ENCODE measurements at regions not wholly inside any gene's neighbourhood (a gene's known extent, or its start where the extent isn't known, plus 50 kb on each side); places are given as distances from the start of the nearest gene placed in this dataset.

- TF ChIP-seq CTCF (IDR thresholded peaks at IDR 0.05), result no peak
- TF ChIP-seq POLR2A (IDR thresholded peaks at IDR 0.05), result no peak
- Histone ChIP-seq H3K9me3 (no peaks in the 10 kb centered on the region), H3K4me1 (no peaks in the 10 kb centered on the region), H3K27ac (no peak overlapping the region), H3K27me3 (no peaks in the 10 kb centered on the region), H3K36me3 (no peaks in the 10 kb centered on the region), H3K4me3 (no peak overlapping the region)
- no peak for DNase-seq
- intact Hi-C loops (cut with DNase I; ENCODE audit: low total_unique reads), result no loop called here
These were observed 111.8 kb upstream of the ZNF521 start for GRCh38 chr18:25463726-25464125.

DNA sequence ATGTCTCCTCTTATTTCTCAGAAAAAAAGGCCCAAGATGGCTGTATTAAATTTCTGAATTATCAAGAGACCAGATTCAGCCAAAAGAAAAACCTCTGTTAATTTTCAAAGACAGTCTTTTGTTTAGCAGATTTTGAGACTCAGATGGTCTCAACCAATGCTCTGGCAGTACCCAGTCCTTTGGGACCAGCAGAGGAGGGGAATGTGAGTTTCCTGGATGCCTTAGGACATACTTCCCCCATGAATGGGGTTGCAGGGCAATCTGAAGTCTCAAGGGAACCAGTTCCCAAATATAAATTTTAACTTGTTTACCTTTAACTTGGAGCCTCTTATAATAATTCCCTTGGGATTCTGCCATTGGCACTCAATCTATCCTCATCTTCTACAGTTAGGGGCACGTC, 107.8 kb upstream of the ZNF521 start:
- H3K4me1 ChIP-seq, result no peaks in the 10 kb centered on the region
- intact Hi-C loops (cut with DNase I; ENCODE audit: low total_unique reads), result no loop called here
- no peaks in the 10 kb centered on the region for H3K27me3 ChIP-seq
- TF ChIP-seq CTCF (IDR thresholded peaks at IDR 0.05) (no peak), POLR2A (IDR thresholded peaks at IDR 0.05) (no peak)
- DNase-seq, result no peak
- H3K36me3 ChIP-seq, result no peaks in the 10 kb centered on the region
- H3K27ac ChIP-seq, result no peak overlapping the region
- no peak overlapping the region for H3K4me3 ChIP-seq
- no peaks in the 10 kb centered on the region for H3K9me3 ChIP-seq

DNA sequence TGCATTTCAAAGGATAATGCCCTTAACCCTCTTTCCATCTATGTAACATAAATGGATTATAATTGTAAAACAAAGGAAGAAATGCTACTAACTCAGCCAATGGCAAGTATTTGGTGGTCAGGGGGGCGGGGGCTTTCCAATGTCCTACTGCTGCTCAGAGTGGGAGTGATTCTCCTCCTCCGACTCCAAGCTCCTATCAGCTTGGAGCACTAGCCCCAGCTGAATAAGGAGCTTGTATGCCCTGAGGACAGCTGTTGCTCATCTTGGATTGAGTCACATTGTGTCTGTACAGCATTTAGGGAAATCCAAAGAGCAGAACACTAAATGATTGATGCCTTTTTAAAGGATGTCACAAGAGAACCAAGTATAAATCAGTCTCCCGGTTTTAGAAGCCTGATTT, 105.6 kb upstream of the ZNF521 start:
- TF ChIP-seq POLR2A (IDR thresholded peaks at IDR 0.05) (no peak), CTCF (IDR thresholded peaks at IDR 0.05) (no peak)
- Histone ChIP-seq H3K36me3 (no peaks in the 10 kb centered on the region), H3K27me3 (no peaks in the 10 kb centered on the region), H3K4me3 (no peak overlapping the region), H3K27ac (no peak overlapping the region), H3K4me1 (no peaks in the 10 kb centered on the region), H3K9me3 (no peaks in the 10 kb centered on the region)
- intact Hi-C loops (cut with DNase I; ENCODE audit: low total_unique reads), result no loop called here
- no peak for DNase-seq

GRCh38 chr18:25457126-25457525, 105.2 kb upstream of the ZNF521 start:
- H3K36me3 ChIP-seq, result no peaks in the 10 kb centered on the region
- no peak overlapping the region for H3K4me3 ChIP-seq
- no peak for DNase-seq
- no peaks in the 10 kb centered on the region for H3K9me3 ChIP-seq
- intact Hi-C loops (cut with DNase I; ENCODE audit: low total_unique reads), result no loop called here
- TF ChIP-seq POLR2A (IDR thresholded peaks at IDR 0.05) (no peak), CTCF (IDR thresholded peaks at IDR 0.05) (no peak)
- no peak overlapping the region for H3K27ac ChIP-seq
- H3K27me3 ChIP-seq, result no peaks in the 10 kb centered on the region
- H3K4me1 ChIP-seq, result no peaks in the 10 kb centered on the region

DNA sequence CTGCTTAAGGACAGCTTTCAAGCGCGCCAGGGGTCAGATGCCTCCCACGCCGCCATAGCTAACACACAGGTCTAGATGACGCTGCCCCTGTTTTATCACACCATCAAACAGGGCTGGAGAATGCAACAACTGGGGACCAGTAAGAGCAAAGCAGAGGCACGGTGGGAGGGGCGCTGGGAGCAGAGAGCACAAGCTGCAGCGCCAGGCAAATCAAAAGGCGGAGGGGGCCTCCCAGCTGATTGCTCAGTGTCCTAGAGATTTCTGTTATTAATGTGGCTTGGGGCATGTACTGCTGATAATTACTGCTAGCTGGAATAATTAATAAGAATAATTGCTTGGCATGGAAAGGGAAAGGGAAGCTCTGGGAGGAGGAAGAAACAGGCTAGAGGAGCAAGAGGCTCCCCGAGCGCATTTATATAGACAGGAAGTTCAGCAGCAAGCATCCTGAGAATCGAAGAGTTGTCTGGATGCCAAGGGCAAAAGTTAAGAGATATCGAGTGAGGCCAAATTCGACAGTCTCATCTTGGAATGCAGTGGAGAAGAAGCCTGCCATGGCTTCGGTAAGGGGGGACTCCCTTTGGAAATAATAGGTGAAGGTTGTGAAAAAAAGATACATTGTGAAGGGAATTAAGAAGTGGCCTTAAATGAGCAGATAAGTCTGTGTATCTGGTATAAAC, 104.5 kb upstream of the ZNF521 start:
- intact Hi-C loops (cut with DNase I; ENCODE audit: low total_unique reads), result no loop called here

More for the DNA sequence above, 104.5 kb upstream of the ZNF521 start:
- Histone ChIP-seq H3K4me1 (no peaks in the 10 kb centered on the region), H3K9me3 (no peaks in the 10 kb centered on the region), H3K36me3 (no peaks in the 10 kb centered on the region), H3K27me3 (no peaks in the 10 kb centered on the region), H3K27ac (no peak overlapping the region), H3K4me3 (no peak overlapping the region)
- TF ChIP-seq CTCF (IDR thresholded peaks at IDR 0.05), result no peak
- no peak for TF ChIP-seq POLR2A (IDR thresholded peaks at IDR 0.05)
- no peak for DNase-seq

Measured in uterus (tissue), 3 donors.